HuH-7 (cell line): ENCODE measurements at regions not wholly inside any gene's neighbourhood (a gene's known extent, or its start where the extent isn't known, plus 50 kb on each side); places are given as distances from the start of the nearest gene placed in this dataset.
"Not testable (repeated sequence)": the region's sequence is repeated elsewhere in the genome, so short reads cannot be mapped to it uniquely, and the experiment has no call there.

Source experiments
- DNase-seq: peaks from one replicate; pipeline ENCODE4 v3.0.0; 2011; ENCODE audit warnings: low spot score

GRCh38 chr6:106884576-106884975 is 90.0 kb downstream of the CD24 start:
- no peak for DNase-seq

DNA sequence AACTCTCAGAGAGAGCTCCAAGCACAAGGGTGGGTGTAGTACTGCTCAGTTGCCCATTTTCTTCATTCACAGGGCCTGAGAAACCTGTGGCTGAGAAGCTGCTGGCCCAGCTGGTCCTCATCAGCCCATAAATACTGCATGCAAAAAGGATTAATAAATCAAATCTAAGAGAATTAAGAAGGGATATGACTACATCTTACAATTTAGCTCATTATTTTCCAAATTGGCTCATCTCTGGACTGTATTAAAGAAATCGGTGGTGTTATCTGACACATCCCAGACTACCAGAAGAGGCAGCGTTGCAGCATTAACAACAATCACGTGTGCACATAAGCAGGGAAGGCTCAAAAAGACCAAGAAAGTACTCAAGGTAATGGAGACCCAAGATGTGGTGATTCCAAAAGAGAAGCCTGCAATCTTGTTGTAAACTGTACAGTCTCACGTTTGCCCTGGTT is 90.7 kb downstream of the CD24 start:
- DNase-seq = peak; percentile 23

DNA sequence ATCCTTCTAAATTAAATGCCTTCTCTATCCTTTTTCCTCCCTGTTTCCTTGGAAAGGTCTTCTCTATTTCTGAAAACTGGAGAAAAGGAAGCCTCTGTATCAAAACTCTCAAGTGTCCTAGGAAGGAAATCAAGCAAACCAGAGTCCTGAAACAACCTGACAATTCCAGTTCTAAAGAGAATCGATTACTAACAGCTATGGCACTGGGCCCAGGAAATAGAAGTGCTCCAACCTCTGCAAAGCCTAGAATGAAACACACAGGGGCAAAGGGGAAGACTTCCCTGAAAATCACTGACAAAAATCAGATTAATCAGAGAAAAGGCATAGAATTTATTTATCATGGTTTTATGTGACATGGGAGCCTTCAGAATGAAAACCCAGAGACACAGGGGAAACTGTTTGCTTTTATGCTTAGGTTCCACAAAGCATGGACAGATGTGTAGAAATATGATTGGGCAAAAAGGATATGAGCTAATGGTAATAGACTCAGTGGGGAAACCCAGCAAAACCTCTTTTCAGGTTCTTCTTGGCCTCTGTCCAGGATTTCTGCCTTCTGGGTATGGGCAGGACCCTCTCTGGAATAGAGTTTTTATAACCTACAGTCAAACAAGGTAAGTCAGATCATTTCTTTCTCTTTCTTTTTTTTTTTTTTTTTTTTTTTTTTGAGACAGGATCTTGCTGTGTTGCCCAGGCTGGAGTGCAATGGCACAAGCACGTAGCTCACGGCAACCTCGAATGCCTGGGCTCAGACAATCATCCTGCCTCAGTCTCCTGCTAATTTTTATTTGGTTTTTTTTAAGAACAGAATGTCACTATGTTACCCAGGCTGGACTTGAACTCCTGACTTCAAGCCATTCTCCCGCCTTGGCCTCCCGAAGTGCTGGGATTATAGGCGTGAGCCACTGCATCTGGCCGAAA is 91.7 kb downstream of the CD24 start:
- DNase-seq = no peak

DNA sequence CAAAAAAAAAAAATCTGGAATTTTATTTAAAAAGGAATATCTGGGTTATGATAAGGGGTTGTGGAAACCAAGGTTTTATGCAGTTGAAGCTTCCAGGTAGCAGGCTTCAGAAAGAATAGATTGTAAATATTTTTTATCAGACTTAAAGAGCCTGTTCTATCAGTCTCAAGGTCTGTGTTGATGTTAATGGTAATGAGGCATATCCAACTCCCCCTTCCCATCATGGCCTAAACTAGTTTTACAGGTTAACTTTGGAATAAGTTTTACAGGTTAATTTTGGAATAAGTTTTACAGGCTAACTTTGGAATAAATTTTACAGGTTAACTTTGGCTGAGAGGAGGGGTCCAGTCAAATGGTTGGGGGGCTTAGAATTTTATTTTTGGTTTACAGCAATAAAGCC is 92.4 kb downstream of the CD24 start:
- DNase-seq = no peak

- DNase-seq = no peak
Measured at GRCh38 chr6:106880952-106881351, 93.6 kb downstream of the CD24 start.

DNA sequence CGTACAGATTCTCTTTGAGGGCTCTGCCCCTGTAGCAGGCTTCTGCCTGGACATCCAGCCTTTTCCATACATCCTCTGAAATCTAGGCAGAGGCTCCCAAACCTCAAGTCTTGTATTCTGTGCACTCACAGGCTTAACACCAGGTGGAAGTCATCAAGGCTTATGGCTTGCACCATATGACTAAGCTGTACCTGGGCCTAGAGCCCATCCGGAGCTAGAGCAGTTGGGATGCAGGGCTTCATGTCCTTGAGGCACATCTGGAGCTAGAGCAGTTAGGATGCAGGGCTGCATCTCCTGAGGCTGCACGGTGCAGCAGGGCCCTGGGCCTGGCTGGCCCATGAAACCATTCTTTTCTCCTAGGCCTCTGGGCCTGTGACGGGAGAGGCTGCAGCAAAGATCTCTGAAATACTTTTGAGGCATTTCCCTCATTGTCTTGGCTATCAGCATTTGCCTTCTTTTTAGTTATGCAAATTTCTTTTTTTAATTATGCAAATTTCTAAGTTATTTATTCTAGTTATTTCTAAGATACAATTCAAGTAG is 98.7 kb downstream of the CD24 start:
- no peak for DNase-seq

GRCh38 chr6:106874481-106874880 is 100.0 kb downstream of the CD24 start:
- no peak for DNase-seq

GRCh38 chr6:106872049-106872448 is 102.5 kb downstream of the CD24 start:
- DNase-seq = no peak

- DNase-seq = no peak
Measured at GRCh38 chr6:106870824-106871717, 103.5 kb downstream of the CD24 start.

- no peak for DNase-seq
Measured at GRCh38 chr6:106870069-106870468, 104.5 kb downstream of the CD24 start.

DNA sequence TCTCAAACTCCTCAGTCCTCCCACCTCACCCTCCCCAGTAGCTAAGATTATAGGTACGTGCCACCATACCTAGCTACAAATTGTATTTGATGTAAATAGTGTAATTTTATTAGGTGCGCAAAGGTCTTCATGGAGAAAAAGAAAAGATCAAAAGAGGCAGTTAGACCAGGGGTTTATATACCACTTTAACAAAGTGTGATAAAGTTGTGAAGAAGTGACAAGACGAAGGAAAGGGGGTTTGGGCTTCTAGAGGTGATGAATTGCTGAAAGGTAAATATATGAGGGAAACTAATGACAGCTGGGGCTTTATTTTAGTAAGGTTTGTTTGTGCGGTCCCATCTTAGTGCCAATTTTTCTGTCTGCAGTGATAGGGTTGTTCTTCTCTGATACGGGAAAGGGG is 105.3 kb downstream of the CD24 start:
- no peak for DNase-seq

DNA sequence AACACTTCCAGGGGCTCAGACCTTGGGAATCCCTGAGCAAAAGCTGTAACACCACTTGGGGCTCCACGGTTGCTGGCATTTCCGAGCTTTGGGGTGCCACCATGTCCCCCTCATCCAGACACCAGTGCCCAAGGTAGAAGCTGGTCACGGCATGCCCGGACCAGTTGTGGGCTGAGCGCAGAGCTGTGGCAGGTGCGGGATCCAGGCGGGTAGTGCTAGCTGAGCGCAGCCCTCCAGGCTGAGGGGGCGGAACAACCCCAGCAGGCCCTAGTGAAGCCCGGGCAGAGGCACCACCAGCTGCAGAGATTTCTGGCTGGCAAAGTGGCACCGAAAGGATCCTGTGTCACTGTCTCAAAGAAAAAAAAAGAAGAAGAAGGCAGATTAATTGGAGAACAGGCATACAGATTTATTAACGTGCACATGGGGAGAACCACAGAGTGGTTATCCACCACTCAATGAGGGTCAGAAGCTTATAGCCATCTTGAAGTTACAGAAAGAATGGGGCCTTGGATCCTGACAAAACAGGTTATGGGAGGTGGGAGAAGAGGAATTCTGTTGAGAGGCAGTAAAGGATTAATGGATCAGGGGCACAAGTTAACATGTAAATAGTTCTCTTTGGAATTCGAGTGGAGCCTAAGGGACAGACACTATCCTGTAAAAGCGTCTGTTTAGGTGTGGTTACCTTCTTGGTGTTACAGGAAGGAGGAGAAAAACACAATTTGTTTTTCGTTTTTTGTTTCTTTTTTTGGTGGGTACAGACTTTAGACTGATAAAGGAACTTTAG is 107.5 kb downstream of the CD24 start:
- no peak for DNase-seq

- no peak for DNase-seq
Measured at GRCh38 chr6:106862858-106863257, 111.7 kb downstream of the CD24 start.

DNA sequence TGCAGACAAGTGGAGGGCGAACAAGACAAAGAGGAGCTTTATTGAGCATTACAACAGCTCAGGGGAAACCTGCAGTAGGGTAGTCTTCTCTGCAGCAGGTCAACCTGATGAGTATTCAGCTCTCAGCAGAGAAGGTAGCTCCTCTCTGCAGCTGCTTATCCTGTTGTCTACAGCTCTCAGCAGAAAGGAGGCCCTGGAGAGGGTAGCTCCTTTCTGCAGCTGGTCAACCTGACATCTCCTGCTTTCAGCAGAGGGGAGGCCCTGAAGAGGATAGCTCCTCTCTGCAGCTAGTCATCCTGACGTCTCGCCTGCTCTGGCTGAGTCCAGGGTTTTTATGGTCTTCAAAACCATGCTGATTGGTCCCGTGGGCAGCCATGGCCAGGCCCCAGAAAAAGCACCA is 113.6 kb downstream of the CD24 start:
- no peak for DNase-seq

- no peak for DNase-seq
Measured at GRCh38 chr6:106858653-106859092, 115.9 kb downstream of the CD24 start.

GRCh38 chr6:106857771-106858652 is 116.5 kb downstream of the CD24 start:
- no peak for DNase-seq

GRCh38 chr6:106857310-106857709 is 117.2 kb downstream of the CD24 start:
- DNase-seq = not testable (repeated sequence)

- DNase-seq = no peak
Measured at GRCh38 chr6:106856227-106856874, 118.2 kb downstream of the CD24 start.

GRCh38 chr6:106855117-106855516 is 119.4 kb downstream of the CD24 start:
- DNase-seq = no peak

DNA sequence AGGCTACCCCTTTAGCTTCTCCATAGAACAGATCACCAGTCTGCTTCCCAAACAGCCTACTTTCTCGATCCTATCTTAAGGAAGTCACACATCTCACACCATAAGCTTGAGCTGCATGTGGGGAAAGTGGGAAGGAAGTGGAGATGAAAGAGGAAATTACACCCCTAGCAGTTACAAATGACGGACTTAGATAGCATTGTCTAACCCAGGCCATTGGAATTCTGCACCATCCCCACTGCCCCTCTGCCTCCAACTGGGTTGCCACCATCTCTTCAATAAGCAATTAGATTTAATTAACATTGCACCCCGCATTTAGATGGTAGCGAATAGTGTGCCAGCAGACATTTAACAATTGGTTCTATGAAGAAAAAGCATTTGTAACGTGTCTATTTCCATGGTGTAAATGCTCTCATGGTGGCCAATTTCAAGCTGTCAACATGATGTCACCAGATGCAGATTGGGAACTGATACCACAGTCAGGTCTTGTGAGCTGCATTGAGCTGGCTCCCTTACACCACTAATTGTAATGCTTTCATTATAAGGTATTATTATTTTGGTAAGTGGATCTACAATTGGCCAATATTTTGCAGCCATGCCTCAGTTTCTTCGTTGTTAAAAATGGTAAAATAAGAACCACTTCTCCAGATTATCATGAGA is 124.7 kb downstream of the CD24 start:
- no peak for DNase-seq
